CD4-positive, CD25-positive, alpha-beta regulatory T cell (primary cell): ENCODE measurements at regions not wholly inside any gene's neighbourhood (a gene's known extent, or its start where the extent isn't known, plus 50 kb on each side); places are given as distances from the start of the nearest gene placed in this dataset.

Experiments used
- ATAC-seq, 2 donors: fragments of 150-1000 bp; cut with Tn5 transposase; one replicate each; pipeline ENCODE4 v1.10.0; 2021; ENCODE audit warnings: low read depth in 2 of 2, moderate number of reproducible peaks in 2 of 2, moderate library complexity in 1 of 2
- DNase-seq, 3 donors: peaks; one replicate each; pipeline versions ENCODE4 v3.0.0 to v3.0.0-alpha.2; 2012 to 2022; ENCODE audit warnings: mixed read lengths in 1 of 3
- H3K27ac ChIP-seq: one replicate; pipeline ENCODE4 v1.7.0; 2013; ENCODE audit warnings: mild to moderate bottlenecking, low read length; ENCODE audit not compliant: insufficient read depth, poor library complexity, severe bottlenecking
- H3K27me3 ChIP-seq: one replicate; pipeline ENCODE4 v1.7.0; 2013; ENCODE audit warnings: low read length; ENCODE audit not compliant: control insufficient read depth, insufficient read depth
- H3K36me3 ChIP-seq: one replicate; pipeline ENCODE4 v1.7.0; 2013; ENCODE audit warnings: mild to moderate bottlenecking, low read length, moderate library complexity; ENCODE audit not compliant: control insufficient read depth, insufficient read depth
- H3K4me1 ChIP-seq: 2 replicates; pipeline ENCODE4 v1.7.0; 2013; ENCODE audit warnings: mild to moderate bottlenecking, low read length; ENCODE audit not compliant: insufficient read depth, control insufficient read depth, poor library complexity, severe bottlenecking
- H3K4me3 ChIP-seq: one replicate; pipeline ENCODE4 v1.7.0; 2013; ENCODE audit warnings: low read depth, mild to moderate bottlenecking, low read length, moderate library complexity
- H3K9me3 ChIP-seq, 2 experiments: 1 replicate in 1 of 2; 2 replicates in 1 of 2; pipeline ENCODE4 v1.7.0; 2013; ENCODE audit warnings: low read length in 2 of 2, mild to moderate bottlenecking in 1 of 2, moderate library complexity in 1 of 2; ENCODE audit not compliant: control insufficient read depth in 2 of 2
- H3K27ac Mint-ChIP-seq, 3 donors: one replicate each; pipeline ENCODE4 v1.8.0; 2020 to 2022; ENCODE audit warnings: mild to moderate bottlenecking in 3 of 3, mixed read lengths in 3 of 3, moderate library complexity in 2 of 3
- H3K27me3 Mint-ChIP-seq: one replicate; pipeline ENCODE4 v1.8.0; 2022; ENCODE audit warnings: mild to moderate bottlenecking, mixed read lengths
- H3K36me3 Mint-ChIP-seq: one replicate; pipeline ENCODE4 v1.8.0; 2020; ENCODE audit warnings: mixed read lengths
- H3K4me1 Mint-ChIP-seq, 4 donors: one replicate each; pipeline ENCODE4 v1.8.0; 2020 to 2022; ENCODE audit warnings: mixed read lengths in 4 of 4, mild to moderate bottlenecking in 1 of 4
- H3K4me3 Mint-ChIP-seq, 4 donors: one replicate each; pipeline ENCODE4 v1.8.0; 2020 to 2022; ENCODE audit warnings: mild to moderate bottlenecking in 4 of 4, mixed read lengths in 4 of 4, moderate library complexity in 3 of 4
- H3K9me3 Mint-ChIP-seq, 7 donors: one replicate each; pipeline ENCODE4 v1.8.0; 2020 to 2022; ENCODE audit warnings: mixed read lengths in 7 of 7, mild to moderate bottlenecking in 3 of 7, moderate library complexity in 2 of 7

GRCh38 chr22:44384563-44385295 is 72.0 kb upstream of the SHISAL1 start:
- H3K27me3 ChIP-seq, result peaks cover 2% of the 10 kb centered on the region
- H3K27ac ChIP-seq, result no peak overlapping the region
- no peaks in the 10 kb centered on the region for H3K36me3 ChIP-seq
- no peaks in the 10 kb centered on the region for H3K36me3 Mint-ChIP-seq
- no peak for DNase-seq
- H3K9me3 Mint-ChIP-seq, result peaks cover 0 to 4% (median 0%) of the 10 kb centered on the region in 7 donors
- no peak overlapping the region for H3K27ac Mint-ChIP-seq
- peaks cover 15% of the 10 kb centered on the region for H3K27me3 Mint-ChIP-seq
- H3K4me1 ChIP-seq, result no peaks in the 10 kb centered on the region
- H3K4me3 Mint-ChIP-seq, result no peak overlapping the region
- H3K4me1 Mint-ChIP-seq, result no peaks in the 10 kb centered on the region
- H3K4me3 ChIP-seq, result no peak overlapping the region
- H3K9me3 ChIP-seq, result no peaks in the 10 kb centered on the region
- no peak for ATAC-seq

GRCh38 chr22:44383652-44384562 is 71.2 kb upstream of the SHISAL1 start:
- Mint-ChIP-seq H3K9me3 (peaks cover 0 to 4% (median 0%) of the 10 kb centered on the region in 7 donors), H3K4me3 (no peak overlapping the region), H3K36me3 (no peaks in the 10 kb centered on the region), H3K27ac (no peak overlapping the region), H3K27me3 (peaks cover 18% of the 10 kb centered on the region), H3K4me1 (no peaks in the 10 kb centered on the region)
- DNase-seq, result no peak
- no peak for ATAC-seq
- Histone ChIP-seq H3K27ac (no peak overlapping the region), H3K36me3 (no peaks in the 10 kb centered on the region), H3K4me3 (no peak overlapping the region), H3K4me1 (no peaks in the 10 kb centered on the region), H3K27me3 (peaks cover 2% of the 10 kb centered on the region), H3K9me3 (no peaks in the 10 kb centered on the region)

GRCh38 chr22:44383064-44383575 is 70.4 kb upstream of the SHISAL1 start:
- Histone ChIP-seq H3K36me3 (no peaks in the 10 kb centered on the region), H3K4me3 (no peak overlapping the region), H3K4me1 (no peaks in the 10 kb centered on the region), H3K27ac (no peak overlapping the region), H3K27me3 (peaks cover under 1% of the 10 kb centered on the region), H3K9me3 (peaks cover 0 to 5% of the 10 kb centered on the region in 2 experiments)
- Mint-ChIP-seq H3K27ac (no peak overlapping the region), H3K4me3 (no peak overlapping the region), H3K27me3 (peaks cover 24% of the 10 kb centered on the region), H3K4me1 (no peaks in the 10 kb centered on the region), H3K36me3 (no peaks in the 10 kb centered on the region), H3K9me3 (peaks cover 0 to 6% (median 2%) of the 10 kb centered on the region in 7 donors)
- no peak for ATAC-seq
- no peak for DNase-seq

- Histone ChIP-seq H3K27me3 (peaks cover 4% of the 10 kb centered on the region), H3K4me3 (no peak overlapping the region), H3K27ac (no peak overlapping the region), H3K4me1 (no peaks in the 10 kb centered on the region), H3K9me3 (peaks cover 0 to 8% of the 10 kb centered on the region in 2 experiments), H3K36me3 (no peaks in the 10 kb centered on the region)
- H3K9me3 Mint-ChIP-seq, result peaks cover 0 to 6% (median 2%) of the 10 kb centered on the region in 7 donors
- no peak overlapping the region for H3K4me3 Mint-ChIP-seq
- no peak for ATAC-seq
- H3K4me1 Mint-ChIP-seq, result no peaks in the 10 kb centered on the region
- no peak for DNase-seq
- no peaks in the 10 kb centered on the region for H3K36me3 Mint-ChIP-seq
- no peak overlapping the region for H3K27ac Mint-ChIP-seq
- peaks cover 26% of the 10 kb centered on the region for H3K27me3 Mint-ChIP-seq
These were observed 69.6 kb upstream of the SHISAL1 start for GRCh38 chr22:44382116-44383038.

- Histone ChIP-seq H3K4me1 (no peaks in the 10 kb centered on the region), H3K27me3 (peaks cover 4% of the 10 kb centered on the region), H3K4me3 (no peak overlapping the region), H3K36me3 (no peaks in the 10 kb centered on the region), H3K9me3 (peaks cover 0 to 8% of the 10 kb centered on the region in 2 experiments), H3K27ac (no peak overlapping the region)
- no peaks in the 10 kb centered on the region for H3K36me3 Mint-ChIP-seq
- H3K27me3 Mint-ChIP-seq, result peaks cover 24% of the 10 kb centered on the region
- no peak for ATAC-seq
- no peak for DNase-seq
- no peak overlapping the region for H3K4me3 Mint-ChIP-seq
- H3K4me1 Mint-ChIP-seq, result no peaks in the 10 kb centered on the region
- H3K27ac Mint-ChIP-seq, result peak overlapping the region in 1 of 3 donors; percentile 87
- peaks cover 0 to 7% (median 2%) of the 10 kb centered on the region in 7 donors for H3K9me3 Mint-ChIP-seq
These were observed 69.0 kb upstream of the SHISAL1 start for GRCh38 chr22:44381761-44382115.

GRCh38 chr22:44380756-44381486 is 68.2 kb upstream of the SHISAL1 start:
- Histone ChIP-seq H3K4me1 (no peaks in the 10 kb centered on the region), H3K4me3 (no peak overlapping the region), H3K27me3 (peaks cover 4% of the 10 kb centered on the region), H3K9me3 (peaks cover 0 to 8% of the 10 kb centered on the region in 2 experiments), H3K27ac (no peak overlapping the region), H3K36me3 (no peaks in the 10 kb centered on the region)
- Mint-ChIP-seq H3K27ac (no peak overlapping the region), H3K4me1 (no peaks in the 10 kb centered on the region), H3K9me3 (peaks cover 0 to 7% (median 3%) of the 10 kb centered on the region in 7 donors), H3K27me3 (peaks cover 24% of the 10 kb centered on the region), H3K4me3 (no peak overlapping the region), H3K36me3 (no peaks in the 10 kb centered on the region)
- no peak for DNase-seq
- no peak for ATAC-seq
